Activated CD4-positive, alpha-beta memory T cell treated with anti-CD3 and anti-CD28 coated beads for 36 hours (primary cell): ENCODE measurements at regions not wholly inside any gene's neighbourhood (a gene's known extent, or its start where the extent isn't known, plus 50 kb on each side); places are given as distances from the start of the nearest gene placed in this dataset. TPM values are rescaled to one million over a fixed set of nuclear protein-coding genes. Genes with fewer than 3 reads are reported as not detected.

Experiments used
- microRNA-seq: library from miRNA; unstranded; fragments of <30 nt; microRNA quantifications from one replicate; pipeline ENCODE4 v1.2.0, GENCODE V29; 2022; ENCODE audit warnings: borderline number of aligned reads, borderline microRNAs expressed, borderline replicate concordance

Small RNA genes lying in the stretch of these regions (microRNA-seq; reads per million reads assigned to microRNA genes)
- gene MIR8070: not detected
